GM21423 (cell line): ENCODE measurements at regions not wholly inside any gene's neighbourhood (a gene's known extent, or its start where the extent isn't known, plus 50 kb on each side); places are given as distances from the start of the nearest gene placed in this dataset.
A peak's percentile ranks its signal among the peaks of the same experiment; 100 is the strongest.

Source experiments
- ATAC-seq: cut with Tn5 transposase; IDR thresholded peaks from one replicate; pipeline ENCODE4 v1.9.1; 2021; ENCODE audit warnings: mild to moderate bottlenecking, moderate library complexity; ENCODE audit not compliant: unreplicated experiment

DNA sequence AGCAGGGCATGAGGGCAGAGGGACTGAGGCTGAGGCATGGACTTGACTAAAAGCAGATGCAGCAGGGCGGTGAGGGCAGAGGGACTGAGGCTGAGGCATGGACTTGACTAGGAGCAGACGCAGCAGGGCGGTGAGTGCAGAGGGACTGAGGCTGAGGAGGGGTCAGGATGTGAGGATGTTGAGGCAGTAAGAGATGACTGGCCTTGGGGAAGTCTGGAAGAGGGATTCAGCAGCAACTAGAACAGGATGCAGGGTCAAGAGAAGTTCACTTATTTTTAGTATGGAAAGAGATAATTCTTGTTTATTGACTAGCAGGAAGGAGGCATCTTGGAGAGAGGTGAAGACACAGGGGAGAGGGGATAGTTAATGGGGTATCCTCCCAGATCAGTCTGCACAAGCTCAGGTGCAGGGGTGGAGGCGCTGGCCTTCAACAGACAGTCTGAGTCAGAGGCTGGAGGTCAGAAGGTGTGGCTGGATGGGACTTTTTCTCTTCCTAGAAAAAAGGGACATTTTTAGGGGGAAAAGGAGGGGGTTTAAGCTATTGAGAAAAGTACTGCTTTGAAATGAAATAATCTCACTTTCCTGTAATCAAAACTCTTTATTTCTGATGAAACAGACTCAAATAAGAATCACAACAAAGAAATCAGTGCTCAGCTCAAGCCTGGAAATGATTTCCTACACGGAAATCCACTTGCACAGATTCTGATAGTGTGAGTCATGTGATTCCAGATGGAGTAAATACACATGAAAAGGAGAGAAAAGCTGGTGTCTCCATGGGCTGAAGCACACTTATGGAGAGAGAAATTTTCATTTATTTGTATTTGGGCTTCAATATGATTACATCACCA is 130.9 kb downstream of the PALM2AKAP2 start:
- ATAC-seq: no peak

DNA sequence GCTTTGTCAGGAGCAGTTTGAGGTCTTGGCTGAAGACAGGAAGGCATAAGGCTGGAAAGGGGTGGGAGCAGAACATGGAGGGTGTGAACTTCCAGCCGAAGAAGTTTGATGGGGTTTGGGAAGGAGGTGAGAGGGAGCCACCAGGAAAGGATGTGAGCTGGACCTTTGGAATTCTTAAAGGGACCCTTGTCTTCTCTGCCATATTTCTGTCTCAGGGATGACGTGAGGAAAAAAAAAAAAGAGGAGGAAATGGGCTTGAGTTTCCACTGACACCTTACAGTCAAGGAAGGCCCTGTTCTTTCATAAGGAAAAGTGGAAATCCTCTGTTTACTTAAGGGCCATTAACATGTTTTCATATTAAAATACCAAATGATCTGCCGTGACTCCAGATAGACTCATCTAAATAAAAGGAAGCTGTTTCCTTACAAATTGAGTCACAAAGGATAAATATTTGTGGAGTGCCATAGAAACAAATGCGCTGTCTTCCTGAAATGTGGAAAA is 132.1 kb downstream of the PALM2AKAP2 start:
- ATAC-seq: no peak

DNA sequence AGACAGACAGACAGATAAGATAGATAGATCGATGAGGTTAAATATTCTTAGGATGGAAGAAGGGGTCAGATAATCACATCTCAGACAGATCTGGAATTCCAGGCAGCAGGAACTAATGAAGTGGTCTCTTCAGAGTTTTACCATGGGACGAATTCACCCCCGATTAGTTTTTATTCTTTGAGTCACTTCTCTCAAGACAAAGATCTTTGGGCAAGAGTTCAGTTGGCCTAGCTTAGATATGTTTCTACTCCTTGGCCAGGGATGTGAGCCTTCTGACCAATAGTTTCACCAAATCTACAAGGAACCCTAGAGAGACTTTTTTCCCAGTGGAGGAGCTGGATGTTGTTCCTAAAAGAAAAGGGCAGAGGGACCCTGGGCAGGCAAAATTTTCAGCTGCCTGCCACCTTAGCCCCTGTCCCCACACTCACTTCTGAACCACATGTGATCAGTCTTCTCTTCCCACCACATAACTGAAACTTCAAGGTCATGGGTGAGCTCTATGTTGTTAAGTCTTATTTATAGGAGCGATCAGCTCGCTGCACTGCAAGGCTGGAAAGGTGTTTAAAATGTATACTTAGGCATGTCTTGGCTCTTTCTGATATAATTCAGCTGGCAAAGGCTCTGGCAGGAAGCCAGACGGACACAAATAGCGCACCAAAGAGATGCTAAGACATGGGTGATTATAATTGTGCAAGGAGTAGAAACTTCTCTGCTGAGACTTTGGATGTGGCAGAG is 132.9 kb downstream of the PALM2AKAP2 start:
- no peak for ATAC-seq

GRCh38 chr9:109913461-109913810 is 133.4 kb downstream of the PALM2AKAP2 start:
- ATAC-seq: no peak

DNA sequence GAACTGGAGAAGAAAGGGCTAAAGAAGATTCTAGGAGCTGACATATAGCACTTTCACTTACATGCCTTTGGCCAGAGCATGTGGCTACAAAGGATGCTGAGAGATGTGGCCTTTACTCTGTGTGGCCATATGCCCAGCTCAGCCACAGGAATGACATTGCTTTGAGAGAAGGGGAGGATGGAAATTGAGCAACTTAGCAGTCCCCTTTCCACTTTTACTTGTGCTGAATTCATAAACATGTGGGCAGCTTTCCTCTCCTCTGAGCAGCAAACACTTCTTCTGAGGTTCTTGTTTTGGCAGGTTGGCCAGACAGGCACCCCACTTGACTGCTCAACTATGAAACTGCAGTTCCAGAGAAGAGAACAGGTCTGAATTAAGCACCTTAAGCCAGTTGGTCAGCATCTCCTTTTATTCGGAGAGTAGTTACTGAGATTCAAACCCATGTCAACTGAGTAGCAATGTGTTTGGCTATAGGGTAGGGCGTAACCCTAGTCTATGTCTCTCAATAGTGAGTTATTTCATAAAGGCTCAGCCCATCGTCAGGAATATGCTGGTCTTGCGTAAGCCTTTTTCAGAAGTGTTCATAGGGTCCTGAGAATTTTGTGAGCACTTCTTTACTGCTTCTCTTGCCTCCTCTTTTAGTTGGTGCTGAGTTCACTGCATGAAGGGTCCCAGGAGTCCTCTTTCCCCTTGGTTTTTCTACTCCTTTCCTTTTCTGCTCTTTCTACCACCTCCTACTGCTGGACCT is 134.5 kb downstream of the PALM2AKAP2 start:
- ATAC-seq: peak; percentile 65

DNA sequence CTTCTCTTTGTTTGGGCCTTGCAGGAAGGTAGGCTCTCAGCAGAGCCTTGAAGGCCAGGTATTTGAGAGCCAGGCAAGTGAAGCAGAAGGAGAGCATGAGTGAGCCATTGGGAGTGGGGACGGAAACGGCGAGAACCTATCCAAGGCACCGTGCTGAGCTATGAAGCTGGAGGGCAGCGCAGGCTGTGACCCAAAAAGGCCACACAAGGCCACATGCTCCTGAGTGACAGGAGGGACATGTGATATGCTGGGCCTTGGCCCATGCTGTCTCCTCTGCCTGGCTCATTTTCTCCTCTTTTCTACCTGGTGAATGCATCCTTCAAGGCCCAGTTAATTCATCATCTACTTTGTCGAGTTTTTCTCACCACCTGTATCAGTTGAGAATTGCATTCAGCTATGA is 136.3 kb downstream of the PALM2AKAP2 start:
- no peak for ATAC-seq

DNA sequence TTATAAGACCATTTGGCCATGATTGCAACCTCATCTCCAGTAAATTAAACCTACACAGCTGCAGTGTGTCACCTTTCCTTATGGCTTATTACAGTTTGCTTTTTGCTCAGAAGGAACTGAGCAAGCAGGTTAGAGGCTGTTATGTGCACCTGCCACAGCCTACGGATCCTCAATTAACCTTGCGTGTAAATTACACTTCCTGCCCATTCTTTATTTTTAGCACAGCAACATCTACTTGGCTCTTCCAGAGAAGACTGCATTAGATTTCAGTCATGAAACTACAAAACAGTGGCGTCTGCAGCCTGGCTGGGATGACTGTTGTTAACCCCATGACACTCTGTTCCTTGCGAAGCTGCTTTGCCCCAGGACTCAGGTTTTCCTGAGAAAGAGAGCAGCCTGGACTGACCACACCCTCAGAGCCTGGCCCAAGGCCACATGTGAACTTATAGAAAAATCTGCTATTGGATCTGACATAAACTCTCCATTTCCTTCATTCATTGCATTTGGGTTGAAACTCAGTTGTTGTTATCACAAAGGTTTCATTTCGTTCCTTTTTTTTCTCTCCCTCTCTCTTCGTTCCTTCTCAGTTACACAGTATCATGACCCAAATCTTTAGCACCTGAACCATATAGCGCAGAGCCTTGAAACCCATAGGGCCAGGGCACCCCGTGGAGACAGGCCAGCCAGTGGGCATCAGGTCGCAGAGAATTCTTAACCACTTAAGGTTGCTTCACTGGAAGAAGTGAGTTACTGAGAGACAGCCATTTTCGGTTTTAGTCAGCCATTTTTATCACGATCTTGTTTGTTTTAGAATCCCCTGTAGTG is 138.6 kb downstream of the PALM2AKAP2 start:
- ATAC-seq: peak; percentile 65

- ATAC-seq: no peak
Observed at GRCh38 chr9:109919736-109920408, 139.9 kb downstream of the PALM2AKAP2 start.

GRCh38 chr9:109922617-109923470 is 142.8 kb downstream of the PALM2AKAP2 start:
- ATAC-seq: no peak

GRCh38 chr9:109923471-109923760 is 143.4 kb downstream of the PALM2AKAP2 start:
- ATAC-seq: no peak

- no peak for ATAC-seq
Observed at GRCh38 chr9:109923806-109924205, 143.8 kb downstream of the PALM2AKAP2 start.

DNA sequence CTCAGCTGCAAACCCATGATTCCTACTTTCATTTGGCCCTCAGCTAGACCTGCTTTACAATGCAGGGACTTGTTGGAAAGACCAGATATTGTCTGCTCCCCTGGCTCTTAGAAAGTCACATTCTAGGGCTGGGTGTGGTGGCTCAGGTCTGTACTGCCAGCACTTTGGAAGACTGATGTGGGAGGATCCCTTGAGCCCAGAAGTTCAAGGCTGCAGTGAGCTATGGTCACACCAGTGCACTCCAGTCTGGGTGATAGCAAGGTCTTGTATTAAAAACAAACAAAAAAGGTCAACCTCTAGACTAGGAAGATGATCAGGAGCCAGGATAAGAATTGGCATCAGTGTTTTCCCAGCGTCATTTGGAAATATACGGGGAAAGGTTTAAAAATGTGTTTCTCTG is 145.8 kb downstream of the PALM2AKAP2 start:
- ATAC-seq: no peak

- ATAC-seq: no peak
Observed at GRCh38 chr9:109926421-109926869, 146.4 kb downstream of the PALM2AKAP2 start.

DNA sequence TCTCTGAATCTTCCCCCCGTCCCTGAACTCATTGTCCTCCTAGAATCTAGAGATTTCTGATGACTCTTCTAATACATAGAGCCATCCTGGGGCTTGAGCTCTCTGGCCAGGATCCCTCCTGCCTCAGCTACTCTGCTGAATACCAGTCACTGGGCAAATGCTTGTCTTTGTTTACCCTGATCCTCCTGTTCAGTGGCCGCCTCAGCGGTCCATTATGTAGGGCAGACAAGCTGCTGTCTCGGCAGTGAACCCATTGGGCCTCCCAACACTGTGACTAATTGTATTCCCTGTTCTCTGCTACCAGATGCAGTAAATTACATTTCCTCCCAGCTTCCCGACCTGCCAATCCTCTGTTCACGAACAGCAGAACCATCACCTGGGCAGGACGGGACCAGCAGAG is 151.6 kb downstream of the PALM2AKAP2 start:
- no peak for ATAC-seq

DNA sequence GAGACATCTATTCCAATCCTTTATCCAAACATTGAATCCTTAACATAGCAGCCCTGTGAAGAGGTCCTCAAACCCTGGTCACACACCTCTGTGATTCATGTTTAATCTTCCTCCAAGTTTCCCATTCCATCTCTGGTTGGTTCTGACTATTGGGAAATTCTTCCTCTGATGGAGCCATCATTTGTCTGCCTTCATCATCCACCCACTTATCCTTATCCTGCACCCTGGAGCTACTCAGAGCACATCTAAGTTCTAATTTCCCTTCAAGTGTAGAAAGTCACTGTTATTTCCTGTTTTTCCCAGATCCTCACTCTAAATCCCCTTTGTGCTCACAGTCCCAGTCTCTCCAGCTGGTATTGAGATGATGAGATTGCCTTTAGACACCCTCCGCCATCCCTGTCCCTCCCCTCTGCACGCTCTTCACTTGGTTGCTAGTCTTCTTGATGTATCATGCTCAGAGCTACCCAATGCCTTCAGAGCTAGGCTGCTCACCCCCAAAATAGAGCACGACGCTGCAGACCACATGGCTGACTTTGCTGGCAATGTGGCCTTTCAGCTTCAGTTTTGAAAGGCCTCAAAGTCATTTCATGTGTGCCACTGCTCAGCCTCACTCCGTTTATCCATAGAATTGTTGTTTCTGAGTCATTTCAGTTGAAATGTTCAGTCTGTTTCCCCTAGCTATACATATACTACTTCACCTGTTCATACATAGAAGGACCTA is 154.3 kb downstream of the PALM2AKAP2 start:
- ATAC-seq: no peak

GRCh38 chr9:109934857-109935215 is 154.8 kb downstream of the PALM2AKAP2 start:
- no peak for ATAC-seq

DNA sequence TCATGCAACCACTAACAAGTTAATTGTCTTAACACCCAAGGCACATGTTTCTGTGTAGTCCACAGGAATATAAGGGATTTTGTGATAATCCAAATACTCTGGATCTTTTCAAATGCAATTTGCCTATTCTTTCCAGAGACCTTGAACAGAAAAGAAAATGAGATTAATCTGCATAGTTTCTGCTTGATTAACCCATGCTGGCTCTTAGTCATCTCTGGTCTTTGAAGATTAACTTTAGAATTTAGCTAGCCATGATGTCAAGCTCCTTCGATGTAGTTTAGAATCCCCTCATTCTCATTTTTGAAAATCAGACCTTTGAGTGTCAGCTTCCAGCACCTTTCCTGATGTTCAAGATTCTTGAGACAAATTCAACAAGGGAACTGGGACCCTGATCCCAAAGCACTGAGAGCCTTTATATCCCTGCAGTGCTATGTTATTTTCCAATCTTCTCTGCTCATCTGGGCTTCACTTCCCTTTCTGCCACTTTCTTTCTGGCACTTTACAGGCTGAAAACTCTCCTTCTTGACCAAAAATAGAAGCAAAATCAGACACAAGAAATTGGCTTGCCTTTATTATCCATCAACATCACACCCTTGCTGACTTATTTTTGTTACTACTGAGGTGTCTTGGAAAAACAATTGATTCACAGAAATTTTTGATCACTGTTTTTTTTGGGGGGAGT is 155.5 kb downstream of the PALM2AKAP2 start:
- ATAC-seq: no peak

DNA sequence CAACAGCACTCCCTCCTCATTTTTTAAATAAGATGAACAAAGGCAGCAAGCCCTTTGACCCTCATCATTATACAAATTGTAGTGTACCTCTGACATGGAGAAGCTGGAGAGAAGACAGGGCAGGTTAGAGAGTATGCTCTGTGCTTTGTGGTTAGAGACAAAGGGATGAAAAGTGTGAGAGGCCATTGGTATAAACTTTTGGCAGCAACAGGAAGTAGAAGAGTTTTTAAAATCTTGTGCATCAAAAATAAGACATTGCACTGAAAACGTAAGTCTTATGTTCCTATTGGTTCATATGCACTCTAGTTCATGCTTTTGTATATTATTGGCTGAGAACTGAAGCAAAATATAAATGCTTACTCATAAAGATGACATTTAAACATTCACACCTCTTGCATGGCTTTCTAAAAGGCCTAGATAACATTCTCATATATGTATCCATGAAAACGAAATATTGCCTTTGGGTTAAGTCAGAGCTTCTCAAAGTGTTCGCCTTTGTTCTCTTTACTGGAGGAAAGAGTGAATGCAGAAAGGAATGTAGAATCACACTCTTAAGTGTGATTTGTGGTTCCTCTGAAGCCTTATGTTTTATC is 158.0 kb downstream of the PALM2AKAP2 start:
- no peak for ATAC-seq
